A204.1 (cell line): ENCODE measurements at regions not wholly inside any gene's neighbourhood (a gene's known extent, or its start where the extent isn't known, plus 50 kb on each side); places are given as distances from the start of the nearest gene placed in this dataset.
A peak's percentile ranks its signal among the peaks of the same experiment; 100 is the strongest.

Source experiments
- FAIRE-seq: peaks from 2 replicates; lab custom pipeline; 2012; peaks lifted over from hg19 to GRCh38; lab: Jason Lieb, UNC

DNA sequence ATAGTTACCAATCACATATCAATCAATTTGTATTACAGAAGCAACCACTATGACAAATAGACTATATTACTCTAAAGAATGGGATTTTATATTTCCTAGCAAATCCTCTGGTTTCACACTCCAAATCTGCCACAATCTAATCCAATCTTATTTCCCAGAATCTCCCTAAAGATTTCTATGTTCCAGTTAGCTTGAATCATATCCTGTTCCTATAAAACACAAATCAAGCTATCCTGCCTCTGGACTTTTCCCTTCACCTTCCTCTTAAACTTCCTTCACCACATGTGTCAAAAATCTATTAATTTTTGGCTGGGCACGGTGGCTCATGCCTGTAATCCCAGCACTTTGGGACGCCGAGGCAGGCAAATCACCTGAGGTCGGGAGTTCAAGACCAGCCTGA lies 50.0 kb downstream of the PIK3C2A start:
- FAIRE-seq = no peak

GRCh38 chr11:17156283-17156682 lies 51.5 kb downstream of the PIK3C2A start:
- FAIRE-seq = no peak

DNA sequence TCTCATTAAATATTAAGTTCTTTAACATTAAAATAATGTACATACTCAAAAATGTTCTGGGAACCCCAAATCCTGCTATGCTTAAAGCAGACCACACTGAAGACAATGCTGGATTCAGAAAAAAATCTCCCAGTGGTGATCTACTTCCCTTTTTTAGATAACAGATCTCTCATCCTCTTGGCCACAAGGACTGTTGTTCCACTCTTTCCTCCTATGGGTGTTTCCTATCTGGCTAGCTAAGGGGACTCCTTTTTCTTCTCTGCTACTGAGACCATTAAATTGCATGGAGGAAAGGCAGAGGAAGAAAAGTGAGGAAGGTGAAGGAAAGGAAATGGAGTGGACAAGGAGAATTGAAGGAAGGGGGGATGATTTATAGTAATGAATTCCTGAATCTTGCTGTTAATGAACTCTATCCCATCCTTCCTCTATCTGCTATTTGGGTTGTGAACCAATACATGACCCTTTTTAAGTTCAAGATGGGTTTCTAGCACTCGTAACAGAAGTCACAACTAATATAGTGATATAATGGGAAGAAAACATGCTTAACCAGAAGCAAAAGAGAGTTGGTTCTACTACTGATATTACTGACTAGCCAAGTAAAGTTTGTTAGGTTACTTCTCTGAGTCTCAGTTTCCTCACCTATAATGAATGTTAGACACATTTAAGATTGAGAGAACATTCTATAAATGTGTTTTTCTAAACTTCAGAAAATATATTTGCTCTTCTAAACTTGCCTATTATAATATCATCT lies 53.2 kb downstream of the PIK3C2A start:
- FAIRE-seq = no peak

DNA sequence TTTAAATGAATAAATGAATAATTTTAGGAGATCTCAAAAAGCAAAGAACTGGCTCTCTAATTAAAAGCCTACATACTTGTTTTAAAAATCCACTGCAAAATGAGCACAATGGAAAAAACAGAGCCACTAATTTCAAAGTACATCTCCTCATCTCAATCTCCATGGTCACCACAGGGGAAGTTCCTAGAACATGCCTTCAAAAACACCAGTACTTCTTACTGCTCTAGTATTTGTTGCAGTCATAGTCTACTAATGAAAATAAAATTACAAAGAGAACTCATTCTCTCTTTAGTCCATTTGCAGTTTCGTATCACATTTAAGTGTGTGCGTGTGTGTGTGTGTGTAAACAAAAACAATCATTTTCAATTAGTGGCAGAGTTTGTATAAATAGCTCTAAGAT lies 54.0 kb downstream of the PIK3C2A start:
- no peak for FAIRE-seq

DNA sequence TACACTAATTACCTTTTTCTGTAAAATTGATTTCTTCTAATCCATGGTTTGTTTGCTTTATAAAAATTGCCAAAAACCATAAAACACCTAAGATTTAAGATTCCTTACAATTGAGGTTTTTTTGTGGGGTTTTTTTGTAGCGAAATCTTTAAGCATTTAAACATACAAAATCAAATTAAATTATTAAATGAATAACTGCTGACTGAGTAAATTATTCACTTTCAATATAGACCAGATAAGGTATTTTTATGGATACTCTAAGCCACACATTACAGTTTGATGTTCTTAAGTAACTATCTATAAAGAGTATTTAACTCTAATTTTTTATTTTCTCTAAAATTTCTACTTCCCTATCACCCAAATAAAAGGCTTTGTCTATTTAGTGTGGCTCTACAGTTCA lies 55.5 kb downstream of the PIK3C2A start:
- no peak for FAIRE-seq

- FAIRE-seq = no peak
Measured at GRCh38 chr11:17150521-17150920, 57.3 kb downstream of the PIK3C2A start.

DNA sequence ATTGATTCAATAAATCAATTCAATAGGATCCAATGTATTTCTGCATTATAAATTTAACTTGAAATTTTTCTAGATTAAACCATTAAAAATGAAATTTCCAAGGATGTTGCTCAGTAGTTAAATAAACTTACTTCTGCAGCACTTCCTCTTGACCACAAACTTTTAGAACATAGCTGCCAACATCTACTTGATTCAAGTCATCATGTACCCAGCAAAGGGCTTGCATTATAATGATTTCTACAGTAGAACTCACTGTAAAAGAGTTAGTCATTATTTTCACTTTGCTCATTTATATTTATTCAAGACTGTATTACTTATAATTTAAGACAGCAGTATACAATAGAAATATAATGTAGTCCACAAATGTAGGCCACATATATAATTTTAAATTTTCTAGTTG lies 59.2 kb downstream of the PIK3C2A start:
- FAIRE-seq = peak; percentile 16

DNA sequence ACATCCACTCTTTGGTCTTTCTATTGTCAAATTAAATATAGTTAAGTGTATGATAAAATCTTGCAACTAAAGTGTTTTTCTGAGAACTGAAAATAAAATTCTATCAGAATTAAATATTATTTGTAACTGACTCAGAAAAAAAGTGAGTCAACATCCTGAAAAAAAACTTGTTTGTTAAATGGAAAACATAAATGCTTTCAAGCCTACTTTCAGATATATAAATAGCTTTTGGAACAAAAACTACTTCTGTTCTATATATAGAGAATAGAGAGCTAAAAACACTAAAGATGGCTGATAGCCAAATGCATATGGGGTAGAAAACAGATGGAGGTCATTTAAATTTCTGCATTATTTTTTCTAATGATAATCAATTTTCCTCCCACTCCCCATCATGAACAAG lies 61.8 kb downstream of the PIK3C2A start:
- peak; percentile 25 for FAIRE-seq

- FAIRE-seq = no peak
Measured at GRCh38 chr11:17142450-17142849, 65.0 kb upstream of the RPS13 start.

DNA sequence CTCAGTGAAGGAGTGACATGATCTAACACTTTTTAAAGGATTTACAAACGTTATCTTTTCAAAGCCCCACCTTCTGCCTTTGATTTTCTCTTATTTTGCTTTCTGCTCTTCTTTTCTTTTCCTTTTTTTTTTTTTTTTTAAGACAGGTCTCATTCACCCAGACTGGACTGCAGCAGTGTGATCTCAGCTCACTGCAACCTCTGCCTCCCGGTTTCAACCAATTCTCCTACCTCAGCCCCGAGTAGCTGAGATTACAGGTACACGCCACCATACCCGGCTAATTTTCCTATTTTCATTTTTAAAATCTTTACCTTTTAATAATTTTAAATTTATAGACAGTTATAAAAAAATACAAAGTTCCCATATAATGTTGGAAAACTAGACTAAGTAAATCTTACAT lies 63.7 kb upstream of the RPS13 start:
- FAIRE-seq = no peak

- no peak for FAIRE-seq
Measured at GRCh38 chr11:17138562-17138961, 61.1 kb upstream of the RPS13 start.

- FAIRE-seq = no peak
Measured at GRCh38 chr11:17135916-17136683, 58.6 kb upstream of the RPS13 start.

DNA sequence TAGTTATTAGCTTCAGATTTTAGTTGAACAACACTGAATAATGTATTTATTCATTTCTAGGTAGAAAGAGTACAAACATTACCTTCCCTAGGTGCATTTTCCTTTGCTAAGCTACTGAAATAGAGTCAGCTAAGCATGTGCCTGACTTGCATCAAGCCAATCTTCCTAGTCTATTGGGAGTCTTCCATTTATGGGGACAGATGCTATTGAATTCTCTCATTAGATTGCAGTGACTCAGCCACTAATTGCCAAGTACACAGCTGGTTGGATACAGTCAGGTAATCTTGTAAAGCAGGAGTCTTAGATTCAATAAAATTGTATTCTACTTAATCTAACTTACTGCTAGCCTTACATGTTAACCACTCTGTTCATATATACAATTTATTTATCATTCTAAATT lies 55.2 kb upstream of the RPS13 start:
- FAIRE-seq = no peak

DNA sequence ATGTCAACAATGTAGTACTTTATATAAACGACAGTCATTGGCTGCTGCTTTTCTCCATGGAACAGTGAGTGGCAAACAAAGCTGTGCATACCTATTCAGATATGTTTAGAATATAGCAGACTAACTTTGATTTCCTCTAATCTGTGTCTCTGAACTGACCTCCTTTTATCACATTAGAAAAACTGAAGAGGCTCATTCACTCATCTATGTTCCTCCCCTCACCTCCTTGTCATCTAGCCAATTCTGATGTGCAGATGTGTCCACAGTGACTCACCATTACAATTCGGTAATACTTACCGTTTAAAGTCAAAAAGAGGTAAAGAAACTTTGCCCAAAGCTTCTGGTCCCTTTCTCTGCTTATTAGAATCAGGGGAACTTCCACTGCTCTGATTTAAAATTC lies 51.5 kb upstream of the RPS13 start:
- FAIRE-seq = no peak
